Stimulated activated naive CD8-positive, alpha-beta T cell treated with anti-CD3 and anti-CD28 coated beads, Interleukin-15, amount 100 ng/mL, for 72 hours (primary cell): ENCODE measurements at regions not wholly inside any gene's neighbourhood (a gene's known extent, or its start where the extent isn't known, plus 50 kb on each side); places are given as distances from the start of the nearest gene placed in this dataset.
A peak's percentile ranks its signal among the peaks of the same experiment; 100 is the strongest.
"Not testable (repeated sequence)": the region's sequence is repeated elsewhere in the genome, so short reads cannot be mapped to it uniquely, and the experiment has no call there.

Experiments used
- ATAC-seq: fragments of 150-1000 bp; cut with Tn5 transposase; 2 replicates; pipeline ENCODE4 v1.10.0; 2021; ENCODE audit warnings: mild to moderate bottlenecking, moderate library complexity
- DNase-seq, 2 donors: peaks; one replicate each; pipeline ENCODE4 v3.0.0; 2021 to 2022
- H3K27ac Mint-ChIP-seq, 2 donors: one replicate each; pipeline ENCODE4 v1.8.0; 2022; ENCODE audit warnings: mild to moderate bottlenecking in 2 of 2, mixed read lengths in 2 of 2, moderate library complexity in 2 of 2
- H3K27me3 Mint-ChIP-seq: one replicate; pipeline ENCODE4 v1.8.0; 2022; ENCODE audit warnings: mixed read lengths
- H3K4me1 Mint-ChIP-seq: one replicate; pipeline ENCODE4 v1.8.0; 2022; ENCODE audit warnings: mild to moderate bottlenecking, mixed read lengths
- H3K4me3 Mint-ChIP-seq, 2 donors: one replicate each; pipeline ENCODE4 v1.8.0; 2022; ENCODE audit warnings: mild to moderate bottlenecking in 2 of 2, mixed read lengths in 2 of 2, moderate library complexity in 1 of 2
- H3K9me3 Mint-ChIP-seq, 2 donors: one replicate each; pipeline ENCODE4 v1.8.0; 2022; ENCODE audit warnings: mixed read lengths in 2 of 2

DNA sequence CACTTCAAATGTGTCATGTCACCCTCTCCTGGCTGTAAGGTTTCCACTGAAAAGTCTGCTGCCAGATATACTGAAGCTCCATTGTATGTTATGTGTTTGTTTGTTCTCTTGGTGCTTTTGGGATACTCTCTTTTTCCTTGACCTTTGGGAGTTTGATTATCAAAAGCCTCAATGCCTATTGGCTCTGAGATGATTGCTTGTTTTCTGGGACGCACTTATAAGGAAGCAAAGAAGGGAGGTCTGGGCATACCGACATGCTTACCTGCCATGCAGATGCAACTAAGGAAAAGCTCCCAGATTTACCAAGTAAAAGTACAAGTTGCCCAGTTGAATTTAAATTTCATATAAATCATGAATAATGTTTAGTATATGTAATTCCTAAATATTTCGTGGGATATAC, 145.3 kb downstream of the SYT15 start:
- DNase-seq, H3K4me1 Mint-ChIP-seq, H3K4me3 Mint-ChIP-seq, H3K9me3 Mint-ChIP-seq, ATAC-seq, H3K27ac Mint-ChIP-seq: not testable (repeated sequence)
- peaks cover 22% of the 10 kb centered on the region for H3K27me3 Mint-ChIP-seq

- not testable (repeated sequence) for H3K4me3 Mint-ChIP-seq, H3K27ac Mint-ChIP-seq, ATAC-seq, H3K4me1 Mint-ChIP-seq, H3K9me3 Mint-ChIP-seq, DNase-seq
- H3K27me3 Mint-ChIP-seq, result peaks cover 22% of the 10 kb centered on the region
Observed at GRCh38 chr10:46728359-46728758, 149.4 kb downstream of the SYT15 start.

DNA sequence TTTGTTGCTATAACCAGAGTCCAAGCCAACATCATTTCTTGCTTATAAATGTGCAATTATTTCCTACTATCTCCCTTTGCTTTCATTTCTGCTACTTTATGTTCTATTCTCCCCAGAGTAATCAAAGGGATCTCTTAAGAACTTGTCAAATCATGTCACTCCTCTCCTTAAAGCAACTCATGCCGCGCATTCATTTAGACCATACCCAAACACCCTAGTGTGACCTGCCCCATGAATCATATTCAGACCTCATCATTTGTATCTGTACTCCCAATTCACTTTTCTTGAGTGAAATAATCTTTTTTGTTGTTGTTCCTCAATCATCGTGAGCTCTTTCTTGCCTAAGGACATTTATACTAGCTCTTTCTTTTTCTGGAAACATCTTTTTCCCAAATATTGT, 151.8 kb downstream of the SYT15 start:
- not testable (repeated sequence) for DNase-seq, H3K4me1 Mint-ChIP-seq, H3K27ac Mint-ChIP-seq, H3K9me3 Mint-ChIP-seq, H3K4me3 Mint-ChIP-seq, H3K27me3 Mint-ChIP-seq
- peak; percentile 48 for ATAC-seq

DNA sequence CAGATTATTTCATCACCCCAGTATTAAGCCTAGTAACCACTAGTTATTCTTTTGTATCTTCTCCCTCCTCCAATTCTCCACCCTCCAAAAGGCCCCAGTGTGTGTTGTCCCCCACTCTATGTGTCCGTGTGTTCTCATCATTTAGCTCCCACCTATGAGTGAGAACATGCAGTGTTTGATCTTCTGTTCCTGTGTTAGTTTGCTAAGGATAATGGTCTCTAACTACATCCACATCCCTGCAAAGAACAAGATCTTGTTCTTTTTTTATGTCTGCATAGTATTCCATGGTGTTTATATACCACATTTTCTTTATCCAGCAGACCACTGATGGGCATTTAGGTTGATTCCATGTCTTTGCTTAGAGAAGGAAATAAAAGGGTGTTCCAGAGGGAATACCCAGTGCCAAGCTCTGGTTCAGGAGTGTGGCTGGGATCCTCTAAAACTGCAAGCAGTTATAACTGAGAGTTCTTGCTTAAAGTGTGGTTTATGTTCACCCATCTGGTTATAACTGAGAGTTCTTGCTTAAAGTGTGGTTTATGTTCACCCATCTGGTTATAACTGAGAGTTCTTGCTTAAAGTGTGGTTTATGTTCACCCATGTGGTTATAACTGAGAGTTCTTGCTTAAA, 154.8 kb downstream of the SYT15 start:
- not testable (repeated sequence) for H3K4me3 Mint-ChIP-seq, H3K4me1 Mint-ChIP-seq, DNase-seq, H3K27me3 Mint-ChIP-seq, H3K9me3 Mint-ChIP-seq, H3K27ac Mint-ChIP-seq
- peak; percentile 84 for ATAC-seq

GRCh38 chr10:46734262-46734642, 155.3 kb downstream of the SYT15 start:
- not testable (repeated sequence) for H3K4me1 Mint-ChIP-seq, H3K4me3 Mint-ChIP-seq, ATAC-seq, H3K27me3 Mint-ChIP-seq, H3K9me3 Mint-ChIP-seq, H3K27ac Mint-ChIP-seq, DNase-seq

DNA sequence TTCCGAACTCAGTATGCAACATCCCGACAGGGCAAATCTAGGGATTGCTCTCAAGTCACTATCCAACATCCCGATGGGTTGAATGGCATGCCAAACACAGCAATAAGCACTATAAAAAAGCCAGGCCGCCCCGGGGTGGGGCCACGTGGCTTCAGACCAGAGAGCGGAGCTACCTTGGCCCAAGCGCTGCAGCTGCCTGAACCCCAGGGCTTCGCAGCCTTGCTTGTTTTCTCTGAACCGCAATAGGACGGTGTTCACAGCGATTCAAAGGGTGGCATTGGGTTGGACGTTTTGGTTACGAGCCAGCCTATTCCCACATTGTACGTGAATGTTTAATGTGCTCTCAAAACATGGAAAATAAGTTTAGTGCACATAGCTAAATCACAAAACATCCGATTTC, 161.0 kb downstream of the SYT15 start:
- H3K27me3 Mint-ChIP-seq, ATAC-seq, H3K27ac Mint-ChIP-seq, DNase-seq, H3K4me1 Mint-ChIP-seq, H3K4me3 Mint-ChIP-seq, H3K9me3 Mint-ChIP-seq: not testable (repeated sequence)

- H3K4me3 Mint-ChIP-seq, DNase-seq, H3K4me1 Mint-ChIP-seq, ATAC-seq, H3K27ac Mint-ChIP-seq, H3K27me3 Mint-ChIP-seq, H3K9me3 Mint-ChIP-seq: not testable (repeated sequence)
Observed at GRCh38 chr10:46740368-46740767, 161.4 kb downstream of the SYT15 start.

DNA sequence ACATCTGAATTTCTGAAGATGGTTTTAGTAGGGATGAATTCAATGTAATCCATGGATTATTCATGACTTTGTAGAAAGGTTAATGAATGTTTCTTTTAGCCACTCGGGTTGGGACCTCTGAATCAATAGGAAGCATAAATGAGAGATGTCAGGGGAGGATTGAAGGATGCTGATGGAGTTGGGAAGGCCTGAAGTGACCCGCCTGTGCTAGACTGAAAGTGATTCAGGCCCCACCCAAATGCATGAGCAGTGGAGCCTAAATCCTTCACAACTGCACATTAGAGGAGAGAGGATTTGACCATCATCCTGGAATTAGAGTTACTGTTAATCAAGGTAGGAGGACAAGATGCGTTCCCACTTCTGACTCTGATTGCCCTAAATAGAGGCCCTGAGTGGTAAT, 162.2 kb upstream of the PTPN20 start:
- ATAC-seq, H3K4me3 Mint-ChIP-seq: not testable (repeated sequence)

GRCh38 chr10:46749470-46749869, 161.8 kb upstream of the PTPN20 start:
- not testable (repeated sequence) for H3K27ac Mint-ChIP-seq, H3K27me3 Mint-ChIP-seq, ATAC-seq, H3K4me3 Mint-ChIP-seq, H3K9me3 Mint-ChIP-seq, H3K4me1 Mint-ChIP-seq, DNase-seq

More for the DNA sequence above, 162.2 kb upstream of the PTPN20 start:
- H3K9me3 Mint-ChIP-seq, H3K27me3 Mint-ChIP-seq, DNase-seq, H3K4me1 Mint-ChIP-seq, H3K27ac Mint-ChIP-seq: not testable (repeated sequence)

GRCh38 chr10:46753763-46754162, 157.5 kb upstream of the PTPN20 start:
- H3K27ac Mint-ChIP-seq, H3K4me3 Mint-ChIP-seq, H3K9me3 Mint-ChIP-seq, H3K4me1 Mint-ChIP-seq, H3K27me3 Mint-ChIP-seq, DNase-seq, ATAC-seq: not testable (repeated sequence)

DNA sequence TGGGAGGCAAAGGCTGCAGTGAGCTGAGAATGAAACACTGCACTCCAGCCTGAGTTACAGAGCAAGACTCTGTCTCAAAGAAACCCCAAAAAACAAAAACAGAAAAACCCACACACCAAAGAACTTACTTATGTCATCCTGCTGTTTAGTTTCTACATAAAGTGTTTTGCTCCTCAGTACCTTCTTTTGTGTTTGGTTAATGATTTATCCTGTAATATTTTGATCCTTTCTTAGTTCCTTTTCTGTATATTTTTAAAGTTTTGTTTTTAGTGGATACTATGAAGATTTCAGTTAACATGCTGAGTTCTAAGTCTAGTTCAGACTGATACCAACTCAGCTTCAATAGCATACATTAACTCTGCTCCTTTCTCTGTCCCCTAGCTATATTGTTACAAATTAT, 149.8 kb upstream of the PTPN20 start:
- not testable (repeated sequence) for H3K27ac Mint-ChIP-seq, H3K9me3 Mint-ChIP-seq, H3K4me3 Mint-ChIP-seq, DNase-seq, ATAC-seq, H3K4me1 Mint-ChIP-seq, H3K27me3 Mint-ChIP-seq

DNA sequence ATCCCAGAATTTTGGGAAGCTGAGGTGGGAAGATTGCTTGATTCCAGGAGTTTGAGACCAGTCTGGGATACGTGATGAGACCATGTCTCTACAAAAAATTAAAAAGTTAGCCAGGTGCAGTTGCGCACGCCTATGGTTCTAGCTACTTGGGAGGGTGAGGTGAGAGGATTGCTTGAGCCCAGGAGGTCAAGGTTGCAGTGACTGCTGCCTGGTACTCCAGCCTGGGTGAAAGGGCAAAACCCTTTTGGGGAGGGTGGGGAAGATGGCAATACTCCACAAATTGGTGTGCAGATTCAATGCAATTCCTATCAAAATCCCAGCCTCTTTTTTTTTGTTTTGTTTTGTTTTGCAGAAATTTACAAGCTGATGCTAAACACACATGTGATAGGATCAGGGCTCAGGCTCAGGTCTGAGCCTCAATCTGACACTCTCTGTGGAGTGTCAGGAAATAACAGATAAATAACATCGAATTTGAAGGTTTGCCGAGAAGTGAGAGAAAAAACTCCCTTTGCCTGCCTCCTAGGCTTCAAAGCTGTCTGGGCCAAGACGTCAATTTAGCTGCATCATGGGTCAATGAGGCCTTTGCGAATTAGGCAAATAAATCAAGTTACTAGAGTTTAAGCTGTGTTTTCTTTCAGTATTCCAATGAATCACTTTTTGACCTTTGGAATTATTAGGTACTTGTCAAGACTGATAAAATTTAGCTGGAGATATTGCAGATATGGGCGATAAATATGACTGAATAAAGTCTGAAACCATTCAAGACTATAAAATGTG, 142.5 kb upstream of the PTPN20 start:
- not testable (repeated sequence) for ATAC-seq, H3K9me3 Mint-ChIP-seq, H3K4me3 Mint-ChIP-seq, H3K4me1 Mint-ChIP-seq, H3K27ac Mint-ChIP-seq, H3K27me3 Mint-ChIP-seq, DNase-seq

DNA sequence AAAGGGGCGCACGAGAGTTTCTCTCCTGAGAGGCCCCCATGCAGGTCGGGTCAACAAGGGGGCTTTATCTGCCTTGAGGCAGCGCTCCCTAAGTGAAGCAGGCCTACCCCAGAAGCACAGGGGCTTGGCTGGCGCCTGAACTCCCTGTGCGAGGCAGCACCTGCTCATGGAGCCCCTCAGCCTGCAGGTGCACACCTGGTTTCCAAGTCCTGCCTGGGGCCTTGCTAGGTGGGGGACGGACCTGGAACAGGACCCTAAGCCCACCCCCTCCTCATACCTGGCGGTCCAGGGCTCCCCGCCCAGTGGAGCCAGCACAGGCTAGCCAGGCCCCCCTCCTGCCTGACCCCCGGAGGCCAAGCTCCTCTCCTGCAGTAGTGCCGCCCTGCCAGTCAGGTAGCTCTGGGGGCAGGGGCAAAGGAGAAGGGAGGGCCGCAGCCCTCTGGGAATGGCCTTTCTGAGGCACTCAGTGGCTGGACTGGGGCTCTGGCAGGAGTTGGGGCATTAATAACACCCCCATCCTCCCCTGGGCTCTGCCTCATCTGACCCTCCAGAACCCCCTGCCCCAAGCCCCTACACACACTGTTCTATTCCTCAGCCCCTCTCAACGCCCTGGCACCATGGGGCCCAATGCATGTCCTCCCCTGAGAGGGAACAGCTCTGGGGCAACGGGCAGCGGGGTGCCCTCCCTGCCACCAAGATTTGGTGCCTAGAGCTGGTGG, 137.9 kb upstream of the PTPN20 start:
- H3K4me1 Mint-ChIP-seq, DNase-seq, H3K27ac Mint-ChIP-seq, H3K4me3 Mint-ChIP-seq, H3K27me3 Mint-ChIP-seq, H3K9me3 Mint-ChIP-seq: not testable (repeated sequence)
- peak; percentile 56 for ATAC-seq

DNA sequence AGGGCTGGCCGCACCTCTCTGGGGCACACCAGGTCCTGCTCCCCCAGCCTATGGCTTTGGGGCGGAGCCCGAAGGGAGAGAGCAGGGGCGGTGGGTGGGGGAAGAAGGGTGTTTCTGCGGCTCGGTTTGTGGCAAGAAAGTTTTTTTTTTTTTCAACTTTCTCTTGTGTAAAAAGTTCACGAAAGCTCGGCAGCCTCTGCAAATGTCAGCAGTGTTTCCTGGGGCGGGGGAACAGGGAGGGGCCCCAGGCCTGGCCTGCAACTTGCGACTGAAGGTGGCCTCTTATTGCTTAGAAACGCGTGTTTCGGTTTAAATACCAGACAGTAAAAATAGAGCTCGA, 137.4 kb upstream of the PTPN20 start:
- H3K27ac Mint-ChIP-seq, H3K27me3 Mint-ChIP-seq, H3K4me1 Mint-ChIP-seq, H3K4me3 Mint-ChIP-seq, H3K9me3 Mint-ChIP-seq: not testable (repeated sequence)
- DNase-seq (peak; percentile 7 to 13), ATAC-seq (peak; percentile 13)

GRCh38 chr10:46774366-46774765, 136.9 kb upstream of the PTPN20 start:
- ATAC-seq, result not testable (repeated sequence)

GRCh38 chr10:46774945-46775667, 136.1 kb upstream of the PTPN20 start:
- peak; percentile 67 for ATAC-seq
- H3K4me3 Mint-ChIP-seq, H3K4me1 Mint-ChIP-seq, DNase-seq, H3K27me3 Mint-ChIP-seq, H3K27ac Mint-ChIP-seq, H3K9me3 Mint-ChIP-seq: not testable (repeated sequence)

More at GRCh38 chr10:46774366-46774765, 136.9 kb upstream of the PTPN20 start:
- not testable (repeated sequence) for H3K4me1 Mint-ChIP-seq, H3K27me3 Mint-ChIP-seq, DNase-seq, H3K4me3 Mint-ChIP-seq, H3K27ac Mint-ChIP-seq, H3K9me3 Mint-ChIP-seq
